Endodermal cell (in vitro differentiated cells): ENCODE measurements at regions not wholly inside any gene's neighbourhood (a gene's known extent, or its start where the extent isn't known, plus 50 kb on each side); places are given as distances from the start of the nearest gene placed in this dataset.

Experiments used
- DNase-seq: peaks from one replicate; pipeline ENCODE4 v3.0.0-alpha.2; 2017
- H3K27ac ChIP-seq: 2 replicates; pipeline ENCODE4 v1.5.1; 2013; ENCODE audit warnings: mild to moderate bottlenecking, low read depth, low read length, moderate library complexity
- H3K27me3 ChIP-seq: 2 replicates; pipeline ENCODE4 v1.6.1; 2013; ENCODE audit warnings: mild to moderate bottlenecking, low read length, moderate library complexity; ENCODE audit not compliant: insufficient read depth, control insufficient read depth, poor library complexity, severe bottlenecking
- H3K36me3 ChIP-seq: 2 replicates; pipeline ENCODE4 v1.7.0; 2013; ENCODE audit warnings: mild to moderate bottlenecking, low read length, moderate library complexity; ENCODE audit not compliant: control insufficient read depth, insufficient read depth
- H3K4me1 ChIP-seq: one replicate; pipeline ENCODE4 v1.7.0; 2013; ENCODE audit warnings: low read length; ENCODE audit not compliant: control insufficient read depth, insufficient read depth
- H3K4me3 ChIP-seq: 2 replicates; pipeline ENCODE4 v1.5.1; 2013; ENCODE audit warnings: mild to moderate bottlenecking, low read length, moderate library complexity
- H3K9ac ChIP-seq: 2 replicates; pipeline ENCODE4 v1.6.1; 2013; ENCODE audit warnings: mild to moderate bottlenecking, low read length, moderate library complexity; ENCODE audit not compliant: poor library complexity, severe bottlenecking; ENCODE audit errors: extremely low read depth
- H3K9me3 ChIP-seq: 2 replicates; pipeline ENCODE4 v1.6.1; 2013; ENCODE audit warnings: mild to moderate bottlenecking, low read length, moderate library complexity; ENCODE audit not compliant: control insufficient read depth
- H3K27ac Mint-ChIP-seq: 2 replicates; pipeline ENCODE4 v1.8.0; 2020; ENCODE audit warnings: mixed read lengths
- H3K27me3 Mint-ChIP-seq: 2 replicates; pipeline ENCODE4 v1.8.0; 2021; ENCODE audit warnings: mild to moderate bottlenecking, mixed read lengths; ENCODE audit not compliant: insufficient read depth
- H3K36me3 Mint-ChIP-seq: 2 replicates; pipeline ENCODE4 v1.8.0; 2020; ENCODE audit warnings: low read depth, mixed read lengths
- H3K4me1 Mint-ChIP-seq: 2 replicates; pipeline ENCODE4 v1.8.0; 2020; ENCODE audit warnings: mixed read lengths
- H3K4me3 Mint-ChIP-seq: 2 replicates; pipeline ENCODE4 v1.8.0; 2020; ENCODE audit warnings: mild to moderate bottlenecking, moderate library complexity, mixed read lengths
- H3K9me3 Mint-ChIP-seq: 2 replicates; pipeline ENCODE4 v1.8.0; 2020; ENCODE audit warnings: mild to moderate bottlenecking, mixed read lengths
- CTCF ChIP-seq: fragments of 200-600 bp; sonication (generic); conservative IDR thresholded peaks from 2 replicates; pipeline ENCODE4 v1.5.0; 2021; ENCODE audit warnings: antibody characterized with exemption, mild to moderate bottlenecking
- WGBS, 2 experiments: methylation state at CpG; one replicate each; pipeline versions ENCODE4 v1.1.5 to v1.1.7; 2013; ENCODE audit warnings: missing lambda C conversion rate in 2 of 2, mixed read lengths in 1 of 2; ENCODE audit not compliant: insufficient coverage in 1 of 2, insufficient read length in 1 of 2; 5-methylcytosine and 5-hydroxymethylcytosine counted together

DNA sequence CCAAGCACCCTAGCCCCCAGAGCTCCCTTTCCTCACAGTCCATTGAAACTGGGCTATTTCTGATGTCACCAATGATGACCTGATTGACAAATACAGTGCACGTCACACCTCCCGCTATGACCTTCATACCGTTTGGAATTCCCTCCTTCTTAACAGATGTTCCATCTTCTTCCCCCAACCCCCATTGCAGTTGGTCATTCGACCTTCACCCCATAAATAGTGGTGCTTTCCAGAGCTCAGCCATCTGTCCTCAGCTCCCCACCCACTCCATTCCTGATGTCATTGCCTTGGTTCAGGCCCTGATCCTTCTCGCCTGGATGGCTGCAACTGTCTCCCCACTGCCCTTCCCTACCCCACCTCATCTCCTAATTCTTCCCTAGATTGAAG, 198.5 kb downstream of the SOD2 start:
- peaks cover 45% of the 10 kb centered on the region for H3K9me3 ChIP-seq
- H3K9me3 Mint-ChIP-seq, result peaks cover 16% of the 10 kb centered on the region
- H3K36me3 ChIP-seq, result no peaks in the 10 kb centered on the region
- no peaks in the 10 kb centered on the region for H3K4me1 Mint-ChIP-seq
- no peak overlapping the region for H3K27ac ChIP-seq
- H3K4me1 ChIP-seq, result no peaks in the 10 kb centered on the region
- DNase-seq, result no peak
- no peak overlapping the region for H3K4me3 ChIP-seq
- 74 to 89% methylated on average over 3 to 5 of the region's 5 CpGs for WGBS, 2 experiments
- H3K4me3 Mint-ChIP-seq, result no peak overlapping the region
- peaks cover 4% of the 10 kb centered on the region for H3K27me3 Mint-ChIP-seq
- H3K36me3 Mint-ChIP-seq, result no peaks in the 10 kb centered on the region
- H3K27me3 ChIP-seq, result no peaks in the 10 kb centered on the region
- no peak overlapping the region for H3K9ac ChIP-seq
- no peak for TF ChIP-seq CTCF
- H3K27ac Mint-ChIP-seq, result no peak overlapping the region

DNA sequence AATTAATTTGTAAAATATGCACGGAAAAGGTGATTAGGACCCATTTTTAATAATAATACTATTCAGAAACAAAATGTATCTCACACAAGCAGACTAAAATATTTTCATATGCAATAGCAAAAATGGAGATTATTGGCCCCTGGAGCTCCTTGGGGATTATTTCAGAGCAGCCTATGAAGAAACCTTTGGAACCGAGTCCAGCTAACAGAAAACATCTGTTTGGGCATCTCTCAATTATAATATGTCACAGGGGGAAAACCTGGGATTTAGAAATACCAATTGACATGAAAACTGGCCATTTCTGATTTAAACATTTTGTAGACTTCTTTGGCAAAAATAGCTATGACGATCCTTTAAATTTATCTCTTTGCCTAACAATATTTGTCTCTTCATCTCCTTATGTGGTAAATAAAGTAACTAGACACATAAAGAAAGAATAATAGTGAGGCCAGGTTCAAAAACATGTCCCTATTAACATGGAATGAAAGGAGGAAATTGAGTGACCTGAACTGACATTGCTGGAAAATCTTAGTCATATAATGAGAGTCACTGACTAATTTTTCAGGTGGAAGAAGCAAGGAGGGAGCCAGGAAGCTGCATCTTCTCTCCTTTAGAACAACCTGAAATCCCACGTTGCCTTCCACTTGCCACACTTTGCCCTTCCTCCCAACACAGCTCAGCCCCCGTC, 199.0 kb downstream of the SOD2 start:
- H3K36me3 Mint-ChIP-seq, result no peaks in the 10 kb centered on the region
- H3K4me3 ChIP-seq, result no peak overlapping the region
- H3K4me1 Mint-ChIP-seq, result no peaks in the 10 kb centered on the region
- no peak overlapping the region for H3K9ac ChIP-seq
- no peaks in the 10 kb centered on the region for H3K4me1 ChIP-seq
- H3K9me3 Mint-ChIP-seq, result peaks cover 16% of the 10 kb centered on the region
- peaks cover 45% of the 10 kb centered on the region for H3K9me3 ChIP-seq
- H3K27ac ChIP-seq, result no peak overlapping the region
- no peak overlapping the region for H3K27ac Mint-ChIP-seq
- no peaks in the 10 kb centered on the region for H3K36me3 ChIP-seq
- H3K4me3 Mint-ChIP-seq, result no peak overlapping the region
- no peak for DNase-seq
- no peak for TF ChIP-seq CTCF
- H3K27me3 ChIP-seq, result no peaks in the 10 kb centered on the region
- WGBS, 2 experiments, result 74 to 100% methylated on average over 1 to 5 of the region's 5 CpGs
- peaks cover 4% of the 10 kb centered on the region for H3K27me3 Mint-ChIP-seq

DNA sequence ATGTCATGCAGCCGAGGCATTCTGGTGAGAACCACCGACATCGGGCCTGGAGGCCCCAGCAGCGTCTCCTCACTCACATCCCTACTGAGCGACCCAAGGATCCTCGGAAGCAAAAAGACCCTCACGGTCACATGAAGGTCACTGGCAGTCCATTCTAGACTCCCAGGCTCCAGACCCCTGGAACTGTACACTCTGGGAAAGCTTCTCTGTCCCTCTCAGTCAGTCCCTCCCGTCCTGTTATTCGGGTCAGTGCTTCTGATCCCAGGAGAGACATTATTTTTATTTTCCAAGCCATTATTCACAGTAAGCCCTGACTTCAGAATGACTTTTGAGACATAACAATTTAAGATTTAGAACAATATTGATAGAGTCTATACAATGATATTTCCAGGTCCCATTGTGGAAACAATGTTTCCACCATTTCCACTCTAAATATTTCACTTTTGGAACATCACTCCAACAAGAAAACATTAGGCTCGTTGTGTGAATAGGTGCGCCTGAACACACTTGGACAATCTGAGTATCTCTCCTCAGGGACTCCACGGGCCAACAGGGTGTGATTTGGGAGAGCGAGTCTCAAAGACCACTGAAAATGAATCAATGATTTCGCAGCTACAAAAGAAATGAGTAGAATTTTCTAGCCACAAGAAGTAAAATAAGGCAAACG, 199.7 kb downstream of the SOD2 start:
- WGBS, 2 experiments, result 82 to 97% methylated on average over 9 to 15 of the region's 15 CpGs
- Mint-ChIP-seq H3K27ac (no peak overlapping the region), H3K36me3 (no peaks in the 10 kb centered on the region)

More for the DNA sequence above, 199.7 kb downstream of the SOD2 start:
- no peak overlapping the region for H3K4me3 Mint-ChIP-seq
- peaks cover 4% of the 10 kb centered on the region for H3K27me3 Mint-ChIP-seq
- no peaks in the 10 kb centered on the region for H3K4me1 Mint-ChIP-seq
- Histone ChIP-seq H3K9ac (no peak overlapping the region), H3K27me3 (no peaks in the 10 kb centered on the region), H3K4me3 (no peak overlapping the region), H3K36me3 (no peaks in the 10 kb centered on the region), H3K9me3 (peaks cover 40% of the 10 kb centered on the region), H3K27ac (no peak overlapping the region), H3K4me1 (no peaks in the 10 kb centered on the region)
- no peak for DNase-seq
- H3K9me3 Mint-ChIP-seq, result peaks cover 14% of the 10 kb centered on the region
- TF ChIP-seq CTCF, result no peak
